Keratinocyte (primary cell): ENCODE measurements at regions not wholly inside any gene's neighbourhood (a gene's known extent, or its start where the extent isn't known, plus 50 kb on each side); places are given as distances from the start of the nearest gene placed in this dataset.

ENCODE experiments used
- DNase-seq: peaks from one replicate; pipeline ENCODE4 v3.0.0-alpha.2; 2011; ENCODE audit warnings: low read depth, missing footprints, low spot score
- FAIRE-seq: peaks from 2 replicates; lab custom pipeline; 2011; peaks lifted over from hg19 to GRCh38; lab: Jason Lieb, UNC
- H2AFZ ChIP-seq: 2 replicates; pipeline ENCODE4 v1.6.0; 2012; ENCODE audit warnings: low read length, control low read depth, inconsistent platforms; ENCODE audit not compliant: control insufficient read depth
- H3K27ac ChIP-seq: 2 replicates; pipeline ENCODE4 v1.5.1; 2011; ENCODE audit warnings: low read length; ENCODE audit not compliant: control insufficient read depth, insufficient read depth
- H3K27me3 ChIP-seq: 3 replicates; pipeline ENCODE4 v1.6.0; 2011; ENCODE audit warnings: low read length; ENCODE audit not compliant: control insufficient read depth, insufficient read depth; ENCODE audit errors: extremely low read depth
- H3K36me3 ChIP-seq, 2 experiments: 2 replicates in 1 of 2; 3 replicates in 1 of 2; pipeline ENCODE4 v1.5.1; 2011; ENCODE audit warnings: low read length in 2 of 2, mild to moderate bottlenecking in 1 of 2; ENCODE audit not compliant: control insufficient read depth in 2 of 2, insufficient read depth in 2 of 2; ENCODE audit errors: extremely low read depth in 1 of 2
- H3K4me1 ChIP-seq: 3 replicates; pipeline ENCODE4 v1.5.1; 2011; ENCODE audit warnings: low read length; ENCODE audit not compliant: control insufficient read depth, insufficient read depth; ENCODE audit errors: extremely low read depth
- H3K4me2 ChIP-seq: 3 replicates; pipeline ENCODE4 v1.6.0; 2011; ENCODE audit warnings: low read depth, low read length; ENCODE audit not compliant: control insufficient read depth, insufficient read depth; ENCODE audit errors: extremely low read depth
- H3K4me3 ChIP-seq, 3 experiments: fragments of 200-600 bp in 1 of 3; sonication (generic) in 1 of 3; 2 replicates in 2 of 3; 3 replicates in 1 of 3; pipeline ENCODE4 v1.5.1; 2011 to 2016; ENCODE audit warnings: low read length in 3 of 3, mild to moderate bottlenecking in 3 of 3, control low read depth in 2 of 3, inconsistent platforms in 1 of 3, low read depth in 1 of 3, mixed read lengths in 1 of 3, mixed run types in 1 of 3, moderate library complexity in 1 of 3; ENCODE audit not compliant: control insufficient read depth in 2 of 3, insufficient read depth in 2 of 3; ENCODE audit errors: extremely low read depth in 1 of 3
- H3K79me2 ChIP-seq: 2 replicates; pipeline ENCODE4 v1.6.0; 2012; ENCODE audit warnings: low read length; ENCODE audit not compliant: control insufficient read depth, insufficient read depth
- H3K9ac ChIP-seq: 3 replicates; pipeline ENCODE4 v1.6.0; 2011; ENCODE audit warnings: low read length; ENCODE audit not compliant: control insufficient read depth, insufficient read depth; ENCODE audit errors: extremely low read depth
- H3K9me1 ChIP-seq: 3 replicates; pipeline ENCODE4 v1.6.0; 2011; ENCODE audit warnings: low read length; ENCODE audit not compliant: control insufficient read depth, insufficient read depth; ENCODE audit errors: extremely low read depth
- H3K9me3 ChIP-seq: 2 replicates; pipeline ENCODE4 v1.5.1; 2012; ENCODE audit warnings: low read depth, low read length; ENCODE audit not compliant: control insufficient read depth
- H4K20me1 ChIP-seq: 3 replicates; pipeline ENCODE4 v1.6.0; 2011; ENCODE audit warnings: low read length; ENCODE audit not compliant: control insufficient read depth, insufficient read depth; ENCODE audit errors: extremely low read depth
- EZH2 ChIP-seq: IDR thresholded peaks from one replicate; pipeline ENCODE4 v1.6.1; 2012; ENCODE audit warnings: inconsistent platforms, mild to moderate bottlenecking, low read length, moderate library complexity
- dilution Hi-C: fragments of 300-500 bp; cut with MboI; formaldehyde crosslinking; loops from one replicate; pipeline ENCODE4 v1.7.0; 2020; ENCODE audit warnings: low sequenced_read_pairs; ENCODE audit not compliant: extremely low pct_ligation_motif_present
- TF ChIP-seq, protein P1 (sequence below), 3 experiments: IDR thresholded peaks in 1 of 3; conservative IDR thresholded peaks in 1 of 3; optimal IDR thresholded peaks in 1 of 3; 2 replicates in 2 of 3; 3 replicates in 1 of 3; pipeline versions ENCODE3 to v1.5.1; 2011; ENCODE audit warnings: low read length in 3 of 3, mild to moderate bottlenecking in 3 of 3, moderate library complexity in 2 of 3, control low read depth in 1 of 3, inconsistent platforms in 1 of 3; ENCODE audit not compliant: insufficient read depth in 2 of 3; ENCODE audit errors: extremely low read depth in 1 of 3

DNA sequence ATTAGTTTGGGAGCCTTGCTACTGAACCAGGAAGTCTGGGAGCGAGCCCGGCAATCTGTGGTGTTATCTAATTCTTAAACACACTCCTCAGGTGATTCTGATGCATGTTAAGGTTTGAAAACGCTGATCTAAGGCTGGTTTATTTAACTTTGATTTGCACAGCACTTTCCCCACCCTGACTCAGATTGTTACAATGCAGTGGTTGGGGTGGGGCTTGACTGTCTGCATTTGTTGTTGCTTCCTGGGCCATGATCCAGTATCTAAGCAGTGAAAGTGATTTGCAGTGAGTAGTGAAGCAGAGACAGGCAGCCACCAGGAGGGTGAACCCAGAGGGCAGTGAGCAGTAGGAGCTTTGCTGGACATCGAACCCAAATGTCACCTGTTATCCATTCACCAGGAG is 81.6 kb upstream of the ARGLU1 start:
- H3K79me2 ChIP-seq: no peaks in the 10 kb centered on the region
- no peaks in the 10 kb centered on the region for H3K9me3 ChIP-seq
- peak; percentile 82 for FAIRE-seq
- no peak overlapping the region for H3K4me3 ChIP-seq
- no peaks in the 10 kb centered on the region for H4K20me1 ChIP-seq
- no peak overlapping the region for H3K27ac ChIP-seq
- peak; percentile 4 for DNase-seq
- peak overlapping the region; percentile 55 for H2AFZ ChIP-seq
- TF ChIP-seq EZH2: no peak
- TF ChIP-seq, protein P1, sequence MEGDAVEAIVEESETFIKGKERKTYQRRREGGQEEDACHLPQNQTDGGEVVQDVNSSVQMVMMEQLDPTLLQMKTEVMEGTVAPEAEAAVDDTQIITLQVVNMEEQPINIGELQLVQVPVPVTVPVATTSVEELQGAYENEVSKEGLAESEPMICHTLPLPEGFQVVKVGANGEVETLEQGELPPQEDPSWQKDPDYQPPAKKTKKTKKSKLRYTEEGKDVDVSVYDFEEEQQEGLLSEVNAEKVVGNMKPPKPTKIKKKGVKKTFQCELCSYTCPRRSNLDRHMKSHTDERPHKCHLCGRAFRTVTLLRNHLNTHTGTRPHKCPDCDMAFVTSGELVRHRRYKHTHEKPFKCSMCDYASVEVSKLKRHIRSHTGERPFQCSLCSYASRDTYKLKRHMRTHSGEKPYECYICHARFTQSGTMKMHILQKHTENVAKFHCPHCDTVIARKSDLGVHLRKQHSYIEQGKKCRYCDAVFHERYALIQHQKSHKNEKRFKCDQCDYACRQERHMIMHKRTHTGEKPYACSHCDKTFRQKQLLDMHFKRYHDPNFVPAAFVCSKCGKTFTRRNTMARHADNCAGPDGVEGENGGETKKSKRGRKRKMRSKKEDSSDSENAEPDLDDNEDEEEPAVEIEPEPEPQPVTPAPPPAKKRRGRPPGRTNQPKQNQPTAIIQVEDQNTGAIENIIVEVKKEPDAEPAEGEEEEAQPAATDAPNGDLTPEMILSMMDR (optimal IDR thresholded peaks at IDR 0.05 in 1 of 3, IDR thresholded peaks at IDR 0.05 in 1 of 3, conservative IDR thresholded peaks at IDR 0.05 in 1 of 3; ENCODE audit: extremely low read depth in 1 of 3, insufficient read depth in 2 of 3, low read length in 3 of 3): no peak
- no peaks in the 10 kb centered on the region for H3K9me1 ChIP-seq
- H3K9ac ChIP-seq: no peak overlapping the region
- dilution Hi-C loops: no loop called here
- H3K36me3 ChIP-seq: no peaks in the 10 kb centered on the region
- peaks cover 7% of the 10 kb centered on the region for H3K4me1 ChIP-seq
- peak overlapping the region; percentile 45 for H3K4me2 ChIP-seq
- no peaks in the 10 kb centered on the region for H3K27me3 ChIP-seq

DNA sequence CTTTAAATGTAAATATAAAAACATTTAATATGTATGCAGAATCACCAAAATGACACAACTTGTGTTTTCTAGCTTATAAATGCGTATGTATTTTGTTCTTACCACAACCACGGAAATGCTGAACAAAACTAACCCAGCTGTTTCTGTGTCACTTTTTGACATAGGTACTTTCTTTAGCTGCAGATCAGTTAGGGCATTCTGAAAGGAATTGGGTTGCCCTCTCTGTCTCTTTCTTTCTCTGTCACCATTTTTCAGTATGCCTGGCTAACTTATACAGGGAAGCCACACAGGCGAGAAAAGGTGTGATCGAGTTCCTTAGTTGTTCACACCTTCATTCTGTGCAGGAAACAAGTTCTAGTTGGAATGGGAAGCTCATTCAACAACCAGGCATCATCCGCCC is 72.6 kb upstream of the ARGLU1 start:
- no peaks in the 10 kb centered on the region for H3K27me3 ChIP-seq
- H3K36me3 ChIP-seq: no peaks in the 10 kb centered on the region
- FAIRE-seq: no peak
- H3K27ac ChIP-seq: no peak overlapping the region
- TF ChIP-seq EZH2: no peak
- TF ChIP-seq, protein P1 (optimal IDR thresholded peaks at IDR 0.05 in 1 of 3, IDR thresholded peaks at IDR 0.05 in 1 of 3, conservative IDR thresholded peaks at IDR 0.05 in 1 of 3; ENCODE audit: extremely low read depth in 1 of 3, insufficient read depth in 2 of 3, low read length in 3 of 3): no peak
- H3K4me1 ChIP-seq: no peaks in the 10 kb centered on the region
- H3K4me3 ChIP-seq: no peak overlapping the region
- no peaks in the 10 kb centered on the region for H4K20me1 ChIP-seq
- H2AFZ ChIP-seq: no peak overlapping the region
- no peak overlapping the region for H3K4me2 ChIP-seq
- H3K79me2 ChIP-seq: no peaks in the 10 kb centered on the region
- H3K9ac ChIP-seq: no peak overlapping the region
- DNase-seq: no peak
- H3K9me1 ChIP-seq: no peaks in the 10 kb centered on the region
- no peaks in the 10 kb centered on the region for H3K9me3 ChIP-seq
- dilution Hi-C loops: no loop called here
